Pons (tissue), 1 donor: ENCODE measurements at regions not wholly inside any gene's neighbourhood (a gene's known extent, or its start where the extent isn't known, plus 50 kb on each side); places are given as distances from the start of the nearest gene placed in this dataset.
"Not testable (repeated sequence)": the region's sequence is repeated elsewhere in the genome, so short reads cannot be mapped to it uniquely, and the experiment has no call there.

Source experiments
- DNase-seq: peaks from one replicate; pipeline ENCODE4 v3.0.0-alpha.2; 2016; ENCODE audit warnings: low spot score

DNA sequence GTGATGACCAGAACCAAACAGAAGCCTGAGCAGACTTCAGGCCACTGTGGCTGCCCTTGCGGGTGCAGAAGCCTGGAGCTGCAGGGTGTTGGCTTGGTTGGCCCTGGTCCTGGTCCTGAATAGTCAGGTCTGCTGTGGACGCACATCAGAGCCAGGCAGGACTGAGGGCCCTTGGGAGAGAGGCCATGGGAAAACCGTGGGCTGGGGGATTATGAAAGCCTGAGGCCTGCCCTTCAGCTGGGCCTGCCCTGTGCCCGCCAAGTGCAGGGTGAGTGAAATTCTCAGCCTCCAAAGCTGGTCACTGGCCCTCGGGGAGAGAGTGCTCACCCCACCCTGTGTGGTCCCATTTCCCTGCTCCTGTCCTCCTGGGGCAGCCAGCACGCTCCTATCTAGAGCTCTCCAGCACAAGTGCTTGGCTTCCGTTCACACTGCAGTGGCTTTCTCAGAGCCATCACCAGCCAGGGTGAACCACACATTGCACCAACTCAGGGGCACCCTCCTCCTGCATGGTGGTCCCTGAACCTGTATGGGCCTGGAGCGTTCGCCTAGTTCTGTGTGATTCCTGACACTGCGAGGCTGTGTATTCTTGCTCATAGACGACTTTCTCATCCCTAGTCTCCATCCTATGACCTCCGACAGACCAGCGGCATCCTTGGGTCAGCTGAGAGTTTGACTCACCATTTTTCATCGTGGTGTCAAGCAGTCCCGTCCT, 146.1 kb downstream of the TTLL2 start:
- DNase-seq: no peak

DNA sequence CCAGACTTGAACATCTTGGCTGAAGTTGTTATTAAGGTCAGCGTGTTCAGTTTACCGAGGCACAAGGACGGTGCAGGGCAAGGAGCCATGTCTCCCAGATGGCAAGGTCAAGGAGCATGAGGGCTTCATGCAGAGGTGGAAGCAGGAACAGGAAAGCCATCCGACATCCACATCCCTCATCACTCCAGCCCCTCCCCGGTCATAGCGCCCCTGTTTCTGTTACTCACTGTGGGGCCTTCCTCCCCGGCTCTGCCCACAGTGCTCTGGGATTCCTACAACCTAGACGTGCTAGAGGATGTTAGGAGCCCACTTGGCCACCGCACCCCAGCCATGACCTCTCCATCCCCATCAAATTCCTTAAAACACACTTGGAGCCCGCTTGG, 146.7 kb downstream of the TTLL2 start:
- no peak for DNase-seq

DNA sequence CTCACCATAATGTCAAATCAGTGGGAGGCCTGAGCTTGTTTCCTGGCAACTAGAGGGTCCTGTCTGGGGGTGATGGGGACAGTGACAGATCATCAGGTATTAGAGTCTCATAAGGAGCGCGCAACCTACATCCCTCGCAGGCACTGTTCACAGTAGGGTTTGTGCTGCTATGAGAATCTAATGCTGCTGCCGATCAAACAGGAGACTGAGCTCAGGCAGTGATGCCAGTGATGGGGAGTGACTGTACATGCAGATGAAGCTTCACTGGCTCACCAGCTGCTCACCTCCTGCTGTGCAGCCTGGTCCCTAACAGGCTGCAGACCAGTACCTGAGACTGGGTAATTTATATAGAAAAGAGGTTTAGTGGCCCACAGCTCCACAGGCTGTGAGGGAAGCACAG, 147.3 kb downstream of the TTLL2 start:
- no peak for DNase-seq

DNA sequence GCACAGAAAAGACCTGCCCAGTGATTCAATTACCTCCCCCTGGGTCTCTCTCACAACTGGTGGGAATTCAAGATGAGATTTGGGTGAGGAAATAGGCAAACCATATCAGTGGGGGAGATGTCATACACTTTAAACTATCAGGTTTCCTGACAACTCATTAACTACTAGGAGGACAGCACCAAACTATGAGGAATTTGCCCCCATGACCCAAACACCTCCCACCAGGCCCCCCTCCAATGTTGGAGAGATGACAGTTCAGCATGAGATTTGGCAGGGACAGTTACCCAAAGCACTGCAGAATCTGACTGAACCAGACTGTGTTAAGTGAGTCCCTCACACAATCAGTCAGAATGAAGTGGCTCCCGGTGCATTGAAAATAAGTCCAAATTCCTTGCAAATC, 148.0 kb downstream of the TTLL2 start:
- DNase-seq: no peak

DNA sequence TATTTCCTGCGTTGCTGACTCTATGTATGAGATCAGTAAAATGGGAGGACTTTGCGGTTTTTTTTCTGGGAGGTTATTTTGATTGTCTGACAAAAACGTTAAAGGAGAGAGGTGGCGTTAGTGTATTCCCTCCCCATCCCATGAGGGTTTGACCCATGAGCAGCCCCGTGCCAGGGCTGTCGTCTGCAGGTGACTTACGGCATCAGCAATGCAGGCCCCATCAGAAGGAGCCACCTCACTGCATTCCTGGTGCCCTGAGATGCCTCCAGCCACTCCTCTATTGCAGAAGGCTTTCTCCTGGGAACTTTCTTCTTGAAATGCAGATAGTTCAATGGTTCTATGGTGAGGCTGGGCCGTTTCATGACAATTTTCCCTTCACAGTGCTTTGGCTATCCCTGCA, 149.3 kb downstream of the TTLL2 start:
- DNase-seq: no peak

DNA sequence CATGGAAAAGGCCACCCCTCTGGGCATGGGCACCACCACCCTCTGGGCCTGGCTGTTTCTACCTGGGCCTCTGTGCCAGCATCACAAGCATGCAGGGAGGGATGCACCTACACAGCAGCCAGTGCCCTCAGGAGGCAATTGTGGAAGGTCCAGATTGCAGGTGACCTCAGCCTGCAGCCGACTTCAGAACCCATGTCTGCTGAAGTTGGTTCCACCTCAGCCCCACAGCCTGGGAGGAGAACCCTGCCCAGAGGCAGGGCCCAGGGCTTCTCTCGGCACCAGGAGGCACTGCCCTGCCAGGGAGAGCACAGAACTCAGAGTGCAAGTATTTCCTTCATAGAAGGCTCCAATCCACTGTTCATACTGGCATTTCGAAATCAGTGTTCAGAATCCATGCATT, 149.8 kb downstream of the TTLL2 start:
- DNase-seq: no peak

DNA sequence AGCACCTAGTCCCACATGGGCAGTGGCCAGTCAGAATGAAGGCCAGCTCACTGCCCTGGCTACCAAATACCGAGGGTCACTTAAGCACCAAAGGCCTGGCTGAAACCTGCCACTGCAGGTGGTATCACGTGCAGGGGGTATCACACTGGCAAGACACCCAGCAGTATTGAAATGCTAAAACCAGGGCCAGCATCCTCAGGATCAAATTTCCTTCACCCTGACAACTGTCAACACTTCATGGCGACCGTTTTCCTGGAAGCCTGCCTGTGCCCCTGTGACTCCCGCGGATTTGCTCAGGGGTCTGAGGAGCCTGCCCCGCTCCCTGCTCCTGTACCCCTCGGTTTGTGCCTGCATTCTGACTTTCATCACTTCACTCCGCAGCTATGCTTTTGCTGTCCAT, 151.1 kb downstream of the TTLL2 start:
- no peak for DNase-seq

DNA sequence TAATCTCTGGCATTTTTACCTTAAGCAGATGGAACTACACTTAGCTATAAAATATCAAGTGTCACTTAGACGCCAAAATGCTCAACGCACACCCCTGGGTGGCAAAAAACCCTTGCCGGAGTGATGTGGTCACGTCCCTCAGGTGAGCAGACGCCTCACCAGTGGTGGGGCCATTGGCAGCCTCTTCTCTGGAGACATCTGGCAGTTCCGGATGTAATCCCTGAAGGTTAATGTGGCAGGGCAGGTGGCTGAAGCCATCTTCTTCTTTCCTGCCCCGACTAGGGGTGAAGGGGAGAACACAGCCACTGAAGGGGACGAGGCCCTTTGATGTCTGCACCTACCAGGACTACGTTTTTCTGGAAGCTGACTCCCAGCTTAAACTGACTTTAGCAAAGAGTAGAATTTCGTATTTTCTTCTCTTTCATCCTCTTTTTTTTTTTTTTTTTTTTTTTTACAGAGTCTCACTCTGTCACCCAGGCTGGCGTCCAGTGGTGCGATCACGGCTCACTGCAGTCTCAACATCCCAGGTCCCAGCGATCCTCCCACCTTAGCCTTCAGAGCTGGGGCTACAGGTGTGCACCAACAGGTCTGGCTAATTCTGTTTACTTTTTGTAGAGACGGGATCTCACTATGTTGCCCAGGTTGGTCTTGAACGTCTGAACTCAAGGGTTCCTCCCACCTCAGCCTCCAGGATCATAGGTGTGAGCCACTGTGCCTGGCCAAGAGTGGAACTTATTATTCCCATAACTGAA, 152.1 kb downstream of the TTLL2 start:
- no peak for DNase-seq

DNA sequence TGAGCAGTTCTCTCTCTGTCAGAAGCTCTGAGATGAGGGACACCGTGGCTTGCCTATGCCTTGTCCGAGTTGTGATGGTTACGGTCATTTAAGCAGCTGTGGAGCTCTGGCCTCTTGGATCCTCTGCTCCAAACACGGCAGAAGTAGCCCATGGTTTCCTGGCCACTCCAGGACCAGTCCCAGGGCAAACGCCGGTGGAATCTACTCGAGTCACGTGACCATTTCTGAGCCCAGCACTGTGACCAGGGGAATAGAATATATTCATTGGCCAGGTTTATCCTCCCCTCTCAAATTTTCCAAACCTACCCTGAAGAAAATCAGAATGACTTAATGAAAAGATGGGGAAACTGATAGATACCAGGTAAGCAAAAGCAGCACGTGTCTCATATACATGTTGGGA, 152.8 kb downstream of the TTLL2 start:
- no peak for DNase-seq

DNA sequence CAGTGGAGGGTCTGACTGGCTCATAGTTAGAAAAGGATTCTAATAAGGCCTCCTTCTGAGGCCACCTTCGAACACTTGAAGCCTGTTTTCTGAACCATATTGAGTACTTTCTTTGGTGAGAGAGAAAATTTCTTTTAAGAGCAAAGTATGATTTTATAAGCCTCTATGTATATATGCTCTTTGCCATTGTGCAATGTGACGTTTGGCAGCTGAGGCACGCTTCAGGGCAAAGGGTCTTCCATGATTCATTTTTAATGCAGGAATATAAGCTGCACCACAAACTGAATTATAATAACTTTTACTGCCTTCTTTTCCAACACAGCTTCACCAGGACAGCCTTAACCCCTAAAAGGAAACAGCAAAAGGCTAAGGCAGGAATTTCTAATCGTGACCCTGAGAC, 154.4 kb downstream of the TTLL2 start:
- no peak for DNase-seq

DNA sequence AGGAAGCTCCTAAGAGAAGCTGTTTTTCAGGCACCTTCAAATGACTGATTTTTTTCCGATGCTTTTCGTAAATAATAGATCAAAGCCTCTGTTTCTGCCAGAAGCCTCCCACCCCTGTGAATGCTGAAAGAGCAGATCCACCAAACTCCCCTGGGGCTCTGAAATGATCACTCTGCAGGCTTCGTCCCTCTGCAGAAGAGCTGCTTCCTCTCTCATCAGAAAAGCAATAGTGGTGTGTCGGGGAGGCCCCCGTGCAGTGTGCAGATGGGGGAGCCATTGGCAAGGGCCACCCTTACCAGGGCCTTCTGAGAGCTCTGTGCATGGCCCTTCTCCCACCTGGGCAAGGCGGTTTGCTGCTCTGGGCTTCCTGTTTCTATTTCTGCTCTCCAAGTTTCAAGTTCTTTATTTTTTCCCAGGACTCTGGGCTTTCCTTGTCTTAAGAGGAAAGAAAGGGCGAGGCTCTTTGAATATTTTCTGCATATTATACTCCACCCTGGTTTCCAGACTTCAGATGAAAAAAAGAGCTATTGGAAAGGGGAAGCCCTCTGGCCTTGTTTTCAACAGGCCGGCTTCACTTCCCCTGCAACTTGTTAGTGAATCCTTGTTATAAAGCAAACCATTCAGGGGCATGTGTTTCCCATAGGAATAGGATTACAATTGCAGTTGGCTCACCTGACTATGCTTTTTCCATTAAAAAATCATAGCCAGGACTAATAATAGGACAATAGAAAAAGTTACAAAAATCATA, 155.2 kb downstream of the TTLL2 start:
- DNase-seq: peak; percentile 26

DNA sequence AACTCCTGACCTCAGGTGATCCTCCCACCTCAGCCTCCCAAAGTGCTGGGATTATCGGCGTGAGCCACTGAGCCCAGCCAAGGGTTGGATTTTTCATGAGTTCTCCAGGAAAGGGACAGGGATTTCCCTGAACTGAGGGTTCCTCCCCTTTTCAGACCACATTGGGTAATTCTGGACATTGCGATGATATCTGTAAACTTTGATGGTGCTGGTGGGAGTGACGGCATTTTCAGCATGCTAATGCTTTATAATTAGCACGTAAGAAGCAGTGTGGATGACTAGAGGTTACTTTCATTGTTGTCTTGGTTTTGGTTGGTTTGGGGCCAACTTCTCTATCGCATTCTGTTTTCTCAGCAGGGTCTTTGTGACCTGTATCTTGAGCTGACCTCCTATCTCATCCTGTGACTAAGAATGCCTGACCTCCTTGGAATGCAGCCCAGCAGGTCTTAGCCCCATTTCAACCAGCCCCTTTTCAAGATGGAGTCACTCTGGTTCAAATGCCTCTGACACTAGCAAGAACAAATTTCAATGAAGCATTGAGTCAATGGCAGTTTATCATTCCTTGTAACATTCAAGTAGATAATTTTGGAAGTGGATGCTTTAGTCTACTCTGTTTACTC, 156.5 kb downstream of the TTLL2 start:
- DNase-seq: no peak

DNA sequence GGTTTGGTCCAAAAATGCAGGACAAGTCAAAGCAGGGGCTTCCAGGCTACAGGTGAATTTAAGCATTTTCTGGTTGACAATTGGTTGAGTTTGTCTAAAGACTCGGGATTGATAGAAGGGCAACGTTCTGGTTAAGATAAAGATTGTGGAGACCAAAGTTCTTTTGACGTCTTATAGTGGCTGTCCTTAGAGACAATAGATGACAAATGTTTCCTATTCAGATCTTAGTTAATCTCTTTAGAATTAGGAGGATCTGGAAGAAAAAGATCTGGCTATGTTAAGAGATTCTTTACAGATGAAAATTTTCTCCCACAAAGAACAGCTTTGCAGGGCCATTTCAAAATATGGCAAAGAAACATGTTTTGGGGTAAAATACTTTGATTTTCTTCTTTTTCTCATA, 157.9 kb downstream of the TTLL2 start:
- not testable (repeated sequence) for DNase-seq

DNA sequence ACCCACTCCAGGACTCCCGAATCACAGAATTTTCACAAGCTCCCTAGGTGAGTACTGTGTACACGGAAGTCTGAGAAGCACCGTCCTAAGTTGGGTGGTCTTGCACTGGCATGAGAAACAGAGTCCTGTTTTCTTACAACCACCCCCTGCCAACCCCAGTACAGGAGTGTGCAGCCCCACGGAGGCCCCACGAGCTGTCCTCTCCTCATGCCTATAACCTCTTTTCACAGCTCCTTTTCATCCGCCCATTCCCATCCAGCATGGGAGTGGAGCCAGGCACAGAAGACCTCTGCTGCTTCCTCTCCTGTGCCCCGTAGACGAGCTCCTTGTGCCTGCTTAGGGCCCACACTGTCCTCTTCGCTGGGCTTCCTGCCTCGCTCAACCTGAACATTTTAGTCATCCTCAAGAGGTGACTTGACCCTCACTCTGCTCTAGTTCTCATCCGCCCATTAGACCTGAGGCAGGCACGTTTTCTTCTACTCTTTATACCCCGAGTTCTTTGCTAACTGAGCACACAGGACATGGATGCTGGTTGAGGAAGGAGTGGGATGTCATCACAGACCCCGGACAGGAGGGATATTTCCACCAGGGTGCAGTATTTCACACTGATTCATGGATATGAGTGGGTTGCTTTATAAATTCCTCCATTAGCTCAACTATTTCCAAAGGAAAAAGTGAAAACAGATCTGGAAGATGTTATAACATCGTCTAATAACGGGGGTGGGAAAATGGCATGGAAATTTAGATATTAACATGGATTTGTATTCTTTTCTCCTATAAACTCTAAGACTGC, 160.5 kb downstream of the TTLL2 start:
- peak; percentile 77 for DNase-seq

DNA sequence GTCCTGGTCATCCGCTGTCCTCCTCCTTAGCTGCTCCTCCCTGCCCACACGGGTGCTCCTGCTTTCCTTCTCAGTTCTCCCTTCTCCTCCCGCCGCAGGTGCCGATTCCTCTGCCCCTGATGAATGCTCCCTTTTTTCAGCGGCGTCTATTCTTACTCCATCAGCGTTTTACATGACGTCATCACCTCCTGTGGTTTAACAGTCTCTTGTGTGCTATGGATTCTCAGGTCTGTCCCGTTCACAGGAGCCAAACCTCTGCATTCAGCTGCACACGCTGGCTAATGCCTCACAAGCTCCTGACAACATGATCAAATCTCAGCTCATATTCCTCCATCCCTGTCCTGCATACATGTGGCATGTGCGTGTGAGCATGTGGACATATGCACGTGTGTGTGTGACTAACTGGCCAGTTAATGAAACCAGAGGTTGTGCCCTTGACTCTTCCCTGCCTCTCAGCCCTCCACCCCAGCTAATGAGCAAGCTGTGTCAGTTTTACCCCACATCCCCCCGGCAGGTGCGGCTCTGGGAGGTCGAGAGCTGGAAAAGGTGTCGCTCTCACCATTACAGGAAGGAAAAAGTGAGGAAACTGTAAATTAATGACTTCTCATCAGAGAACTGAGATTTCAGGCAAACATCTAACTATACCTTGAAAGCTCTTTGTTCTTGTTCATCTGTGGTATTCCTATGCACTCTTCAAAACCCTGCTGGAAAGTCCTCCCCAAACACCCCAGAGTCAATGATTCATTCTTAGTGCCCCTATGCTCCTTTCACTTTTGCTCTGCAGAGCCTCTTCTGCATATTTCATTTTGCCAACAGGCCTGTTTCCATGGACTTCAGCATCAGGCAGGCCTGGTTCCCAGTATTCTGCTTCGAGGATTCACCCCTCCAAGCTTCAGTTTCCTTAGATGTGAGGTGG, 163.1 kb downstream of the TTLL2 start:
- DNase-seq: no peak

DNA sequence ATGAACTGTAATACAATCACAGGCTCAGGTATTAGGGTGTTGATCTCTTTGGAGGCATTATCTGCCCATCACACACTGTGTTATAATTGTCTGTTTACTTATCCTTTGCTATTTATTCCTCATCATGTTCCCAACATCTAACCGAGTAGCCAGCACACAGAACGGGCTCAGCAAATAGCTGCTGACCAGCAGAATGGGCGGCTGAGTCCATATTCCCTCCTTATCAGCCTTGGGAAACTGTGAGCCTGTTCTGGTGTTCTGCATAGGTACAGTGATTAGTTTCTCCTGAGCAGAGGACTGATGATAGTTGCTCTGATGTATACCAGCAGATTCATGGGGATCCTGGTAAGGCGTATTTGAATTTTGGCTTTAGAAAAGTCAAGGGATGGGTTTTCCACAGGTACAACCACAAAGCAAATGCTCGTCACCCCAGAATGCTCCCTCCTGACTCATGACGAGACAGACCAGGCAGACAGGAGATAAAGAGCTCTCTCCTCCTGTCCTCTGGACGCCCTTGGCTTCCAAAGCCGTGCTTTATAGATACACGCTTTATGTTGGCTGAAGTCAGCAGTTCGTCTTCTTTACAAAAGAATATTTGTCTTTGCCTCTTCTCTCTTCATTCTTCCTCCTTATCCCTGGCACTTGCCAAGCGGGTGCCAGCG, 166.7 kb downstream of the TTLL2 start:
- peak; percentile 39 for DNase-seq

DNA sequence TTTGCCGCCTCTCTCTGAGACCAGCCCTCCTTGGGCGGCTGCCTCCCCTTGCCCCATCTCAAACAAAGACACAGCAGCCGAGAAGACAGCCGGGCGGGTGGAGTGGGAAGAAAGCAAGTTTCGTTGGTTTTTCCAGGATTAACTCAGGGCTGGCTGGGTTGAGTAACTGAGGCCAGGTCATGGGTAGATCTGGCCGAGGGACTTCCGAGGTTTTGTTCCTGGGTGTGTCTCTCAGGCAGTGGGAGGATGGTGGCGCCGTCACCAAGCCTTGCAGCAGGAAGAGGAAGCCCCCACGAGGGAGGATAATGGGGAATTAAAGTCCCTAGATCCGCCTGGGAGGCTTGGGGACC, 167.2 kb downstream of the TTLL2 start:
- DNase-seq: no peak

DNA sequence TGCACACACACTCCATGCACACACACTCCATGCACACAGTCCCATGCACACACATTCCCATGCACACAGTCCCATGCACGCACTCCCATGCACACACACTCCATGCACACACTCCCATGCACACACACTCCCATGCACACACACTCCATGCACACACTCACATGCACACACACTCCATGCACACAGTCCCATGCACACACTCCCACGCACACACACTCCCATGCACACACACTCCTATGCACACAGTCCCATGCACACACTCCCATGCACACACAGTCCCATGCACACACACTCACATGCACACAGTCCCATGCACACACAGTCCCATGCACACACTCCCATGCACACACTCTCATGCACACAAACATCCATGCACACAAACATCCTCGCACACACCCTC, 168.4 kb downstream of the TTLL2 start:
- no peak for DNase-seq

DNA sequence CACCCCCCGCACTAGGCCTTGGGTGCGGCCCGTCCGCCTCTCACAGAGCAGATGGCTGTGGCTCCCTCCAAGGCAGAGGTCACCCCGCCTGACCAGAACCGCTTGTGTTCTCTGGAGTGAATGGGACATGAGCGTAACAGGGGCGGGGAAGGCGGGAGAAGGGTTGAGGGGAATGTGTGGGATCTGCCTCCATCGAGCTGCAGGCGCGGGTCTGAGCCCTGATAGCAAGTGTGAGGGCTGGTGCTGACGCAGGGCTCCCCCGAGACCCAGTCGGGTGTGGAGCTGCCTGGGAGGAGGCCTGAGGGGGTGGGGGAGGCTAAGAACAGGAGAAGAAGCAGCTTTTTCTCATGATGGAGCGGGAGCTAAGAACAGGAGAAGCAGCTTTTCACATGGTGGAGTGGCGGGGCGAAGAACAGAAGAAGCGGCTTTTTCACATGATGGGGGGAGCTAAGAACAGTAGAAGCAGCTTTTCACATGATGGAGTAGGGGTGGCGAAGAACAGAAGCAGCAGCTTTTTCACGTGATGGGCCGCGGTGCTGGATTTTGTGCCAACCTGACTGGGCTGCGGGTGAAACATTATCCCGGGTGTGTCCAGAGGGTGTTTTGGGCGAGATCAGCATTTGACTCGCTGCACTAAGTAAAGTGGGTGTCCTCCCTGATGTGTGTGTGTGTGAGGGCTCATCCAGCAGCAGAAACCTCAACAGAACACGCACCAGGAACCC, 169.3 kb downstream of the TTLL2 start:
- DNase-seq: no peak
